Sigmoid colon (tissue), 6 donors: ENCODE measurements at regions not wholly inside any gene's neighbourhood (a gene's known extent, or its start where the extent isn't known, plus 50 kb on each side); places are given as distances from the start of the nearest gene placed in this dataset.

Experiments used
- DNase-seq: peaks from one replicate; pipeline ENCODE4 v3.0.0-alpha.2; 2019
- H3K27ac ChIP-seq, 4 donors: fragments of 200-600 bp; sonication (generic); one replicate each; pipeline ENCODE4 v1.5.1; 2016 to 2019; ENCODE audit warnings: mild to moderate bottlenecking in 1 of 4
- H3K27me3 ChIP-seq, 3 donors: fragments of 200-600 bp; sonication (generic); one replicate each; pipeline ENCODE4 v1.5.1; 2019; ENCODE audit warnings: mild to moderate bottlenecking in 1 of 3
- H3K36me3 ChIP-seq, 4 donors: fragments of 200-600 bp; sonication (generic); one replicate each; pipeline ENCODE4 v1.5.1; 2016 to 2019
- H3K4me1 ChIP-seq, 4 donors: fragments of 200-600 bp; sonication (generic); one replicate each; pipeline ENCODE4 v1.5.1; 2017 to 2019
- H3K4me3 ChIP-seq, 4 donors: fragments of 200-600 bp; sonication (generic); one replicate each; pipeline ENCODE4 v1.5.1; 2017 to 2019; ENCODE audit warnings: mild to moderate bottlenecking in 2 of 4, moderate library complexity in 1 of 4
- H3K9me3 ChIP-seq, 4 donors: fragments of 200-600 bp in 3 of 4; sonication (generic) in 3 of 4; one replicate each; pipeline versions ENCODE4 v1.5.1 to v1.6.1; 2013 to 2019
- CTCF ChIP-seq, 4 experiments: fragments of 450-650 bp in 3 of 4; fragments of 200-600 bp in 1 of 4; IDR thresholded peaks; one replicate each; pipeline ENCODE4 v1.5.1; 2016 to 2019; ENCODE audit warnings: antibody characterized with exemption in 4 of 4, mild to moderate bottlenecking in 3 of 4, moderate library complexity in 2 of 4
- EP300 ChIP-seq, 4 donors: sonication (generic); formaldehyde crosslinking; IDR thresholded peaks; one replicate each; pipeline ENCODE4 v1.6.1; 2017; ENCODE audit warnings: antibody characterized with exemption in 4 of 4
- POLR2A ChIP-seq, 2 donors: fragments of 450-650 bp; IDR thresholded peaks; one replicate each; pipeline ENCODE4 v1.6.1; 2016; ENCODE audit warnings: antibody characterized with exemption in 2 of 2, mild to moderate bottlenecking in 2 of 2, moderate library complexity in 2 of 2
- POLR2AphosphoS5 ChIP-seq, 4 donors: sonication (generic); formaldehyde crosslinking; IDR thresholded peaks; one replicate each; pipeline ENCODE4 v1.6.1; 2017; ENCODE audit warnings: antibody characterized with exemption in 4 of 4
- WGBS, 2 donors: extraction: QIAGEN DNeasy Blood & Tissue Kit; methylation state at CpG; one replicate each; pipeline ENCODE4 v1.1.7; 2013; 5-methylcytosine and 5-hydroxymethylcytosine counted together
- intact Hi-C: fragments of 100-400 bp; cut with DNase I; formaldehyde crosslinking; loops from one replicate; pipeline ENCODE4 v1.15.1; 2023
- donor health status: healthy with polysubstance abuse.
- donor health status: healthy.

DNA sequence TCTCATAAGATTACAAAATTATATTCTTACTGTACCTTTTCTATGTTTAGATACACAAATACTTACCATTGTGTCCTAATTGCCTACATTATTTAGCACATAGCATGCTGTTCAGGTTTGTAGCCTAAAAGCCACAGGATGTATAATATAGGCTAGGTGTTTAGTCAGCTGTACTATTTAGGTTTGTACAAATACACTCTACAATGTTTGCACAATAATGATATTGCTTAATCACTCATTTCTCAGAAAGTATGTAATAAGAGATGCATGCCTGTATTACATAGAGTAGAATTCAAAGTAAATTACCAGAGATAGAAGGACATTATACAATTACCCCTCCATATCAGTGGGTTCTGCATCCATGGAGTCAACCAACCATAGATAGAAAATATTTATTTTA, 201.1 kb upstream of the COL3A1 start:
- no peak for DNase-seq
- Histone ChIP-seq H3K27me3 (no peaks in the 10 kb centered on the region), H3K4me3 (no peak overlapping the region), H3K27ac (no peak overlapping the region), H3K9me3 (no peaks in the 10 kb centered on the region), H3K36me3 (no peaks in the 10 kb centered on the region), H3K4me1 (peaks cover 0 to 6% (median 0%) of the 10 kb centered on the region in 4 donors)
- intact Hi-C loops: no loop called here
- TF ChIP-seq POLR2AphosphoS5 (IDR thresholded peaks at IDR 0.05) (no peak), EP300 (IDR thresholded peaks at IDR 0.05) (no peak), POLR2A (IDR thresholded peaks at IDR 0.05) (no peak), CTCF (IDR thresholded peaks at IDR 0.05) (no peak)

- Histone ChIP-seq H3K36me3 (no peaks in the 10 kb centered on the region), H3K9me3 (no peaks in the 10 kb centered on the region), H3K27me3 (no peaks in the 10 kb centered on the region), H3K4me1 (peaks cover 0 to 6% (median 0%) of the 10 kb centered on the region in 4 donors), H3K4me3 (no peak overlapping the region), H3K27ac (no peak overlapping the region)
- no peak for DNase-seq
- WGBS, 2 donors: 86 to 99% methylated on average over 1 of the region's 1 CpG
- intact Hi-C loops: no loop called here
- no peak for TF ChIP-seq EP300 (IDR thresholded peaks at IDR 0.05)
- TF ChIP-seq POLR2A (IDR thresholded peaks at IDR 0.05): no peak
- TF ChIP-seq POLR2AphosphoS5 (IDR thresholded peaks at IDR 0.05): no peak
These were observed 197.5 kb upstream of the COL3A1 start for GRCh38 chr2:188776634-188777033.

GRCh38 chr2:188784269-188784762, 189.9 kb upstream of the COL3A1 start:
- DNase-seq: no peak
- no peaks in the 10 kb centered on the region for H3K9me3 ChIP-seq
- intact Hi-C loops: loop anchor here (10.0 kb wide), 2 partner anchors 210 to 620 kb away; no protein-coding TSS in a partner anchor
- no peaks in the 10 kb centered on the region for H3K27me3 ChIP-seq
- TF ChIP-seq POLR2AphosphoS5 (IDR thresholded peaks at IDR 0.05) (no peak), CTCF (IDR thresholded peaks at IDR 0.05) (peak in 1 of 4 experiments; percentile 16)
- peak overlapping the region in 2 of 4 donors; percentile 87 for H3K27ac ChIP-seq
- H3K4me1 ChIP-seq: peaks cover 0 to 42% (median 33%) of the 10 kb centered on the region in 4 donors
- no peak overlapping the region for H3K4me3 ChIP-seq
- H3K36me3 ChIP-seq: no peaks in the 10 kb centered on the region
- 78 to 87% methylated on average over 1 of the region's 1 CpG for WGBS, 2 donors

GRCh38 chr2:188785061-188785460, 189.1 kb upstream of the COL3A1 start:
- intact Hi-C loops: loop anchor here (5.0 to 10.0 kb wide), 3 partner anchors 210 to 620 kb away; no protein-coding TSS in a partner anchor
- 87 to 91% methylated on average over 2 of the region's 2 CpGs for WGBS, 2 donors
- Histone ChIP-seq H3K4me3 (no peak overlapping the region), H3K36me3 (no peaks in the 10 kb centered on the region), H3K27me3 (no peaks in the 10 kb centered on the region), H3K9me3 (no peaks in the 10 kb centered on the region), H3K4me1 (peaks cover 0 to 49% (median 33%) of the 10 kb centered on the region in 4 donors), H3K27ac (peak overlapping the region in 3 of 4 donors; percentile 76 to 87 (median 87))
- peak in 2 of 4 donors; percentile 5 to 24 for TF ChIP-seq POLR2AphosphoS5 (IDR thresholded peaks at IDR 0.05)
- TF ChIP-seq POLR2A (IDR thresholded peaks at IDR 0.05): no peak
- TF ChIP-seq CTCF (IDR thresholded peaks at IDR 0.05): no peak
- no peak for TF ChIP-seq EP300 (IDR thresholded peaks at IDR 0.05)
- no peak for DNase-seq

DNA sequence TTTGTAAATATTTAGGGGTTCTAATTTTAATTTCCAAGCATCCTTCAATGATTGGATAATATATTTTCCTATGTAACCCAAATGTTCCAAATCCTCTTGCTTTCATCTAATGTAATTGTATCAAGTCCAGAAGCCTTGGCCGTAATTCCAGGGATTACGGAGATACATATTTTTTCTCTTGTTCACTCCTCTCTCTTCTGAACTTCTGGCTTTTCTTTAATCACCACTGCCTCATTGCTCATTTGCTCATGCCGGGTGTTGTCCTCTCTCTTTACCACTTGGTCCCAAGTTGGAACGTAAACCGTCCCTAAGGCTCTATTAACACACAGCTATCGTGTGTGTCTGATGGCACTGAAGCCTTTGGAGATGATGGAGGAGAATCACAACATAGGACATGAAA, 188.7 kb upstream of the COL3A1 start:
- TF ChIP-seq POLR2AphosphoS5 (IDR thresholded peaks at IDR 0.05) (peak in 1 of 4 donors; percentile 27), CTCF (IDR thresholded peaks at IDR 0.05) (no peak)
- Histone ChIP-seq H3K4me1 (peaks cover 0 to 50% (median 33%) of the 10 kb centered on the region in 4 donors), H3K36me3 (no peaks in the 10 kb centered on the region), H3K27me3 (no peaks in the 10 kb centered on the region), H3K4me3 (no peak overlapping the region), H3K27ac (peak overlapping the region; percentile 76 to 87 (median 84)), H3K9me3 (no peaks in the 10 kb centered on the region)
- intact Hi-C loops: loop anchor here (5.0 to 10.0 kb wide), 3 partner anchors 211 to 619 kb away; no protein-coding TSS in a partner anchor
- 84 to 91% methylated on average over 6 of the region's 6 CpGs for WGBS, 2 donors
- no peak for DNase-seq
